ENCODE measurements at regions not wholly inside any gene's neighbourhood (a gene's known extent, or its start where the extent isn't known, plus 50 kb on each side); places are given as distances from the start of the nearest gene placed in this dataset.

- TF ChIP-seq SP2 (tag by site-specific recombination; IDR thresholded peaks at IDR 0.05), result 0 out of 2 replicates have a peak, but pooled peaks have one; percentile 9
- peak; percentile 62 for TF ChIP-seq SP3 (tag by site-specific recombination; IDR thresholded peaks at IDR 0.05)
- TF ChIP-seq ZNF394 (tag by site-specific recombination; IDR thresholded peaks at IDR 0.05; ENCODE audit: borderline replicate concordance), result no peak
- TF ChIP-seq ZNF776 (tag by site-specific recombination; IDR thresholded peaks at IDR 0.05; ENCODE audit: borderline replicate concordance), result no peak
- TF ChIP-seq ZBTB26 (tag by site-specific recombination; optimal IDR thresholded peaks at IDR 0.05), result no peak
- no peak for TF ChIP-seq ZNF24 (tag by site-specific recombination; IDR thresholded peaks at IDR 0.05)
- no peak for TF ChIP-seq ZNF830 (tag by site-specific recombination; IDR thresholded peaks at IDR 0.05; ENCODE audit: low read depth)
- TF ChIP-seq GLIS2 (tag by site-specific recombination; IDR thresholded peaks at IDR 0.05), result no peak
- no peak for TF ChIP-seq ZNF629 (tag by site-specific recombination; IDR thresholded peaks at IDR 0.05)
- TF ChIP-seq ZFHX2 (tag by site-specific recombination; conservative IDR thresholded peaks at IDR 0.05), result 0 out of 2 replicates have a peak, but pooled peaks have one; percentile 7
- Histone ChIP-seq H3K36me3 (ENCODE audit: control insufficient read depth in 2 of 2, insufficient read depth in 1 of 2, low read length in 2 of 2) (no peaks in the 10 kb centered on the region), H3K4me3 (ENCODE audit: low read depth, low read length) (no peak overlapping the region), H3K9me3 (ENCODE audit: control insufficient read depth, insufficient read depth, low read depth, low read length) (no peaks in the 10 kb centered on the region), H3K27ac (ENCODE audit: extremely low read depth, low read depth, low read length) (no peak overlapping the region), H3K4me1 (ENCODE audit: control insufficient read depth, insufficient read depth, low read length) (peaks cover 3% of the 10 kb centered on the region; the same call in 1 of the 2 replicates)
- ChIA-PET POLR2A (no interaction called here), CTCF (interaction anchor here (0.6 kb wide), 1 partner anchor 115 kb away, joined by 3 read pairs; no protein-coding TSS in a partner anchor)
Measured at GRCh38 chr6:165985806-165986299, 181.8 kb downstream of the TBXT start.

- Histone ChIP-seq H3K4me1 (ENCODE audit: control insufficient read depth, insufficient read depth, low read length) (peaks cover 3% of the 10 kb centered on the region; the same call in 1 of the 2 replicates), H3K27ac (ENCODE audit: extremely low read depth, low read depth, low read length) (no peak overlapping the region), H3K9me3 (ENCODE audit: control insufficient read depth, insufficient read depth, low read depth, low read length) (no peaks in the 10 kb centered on the region), H3K4me3 (ENCODE audit: low read depth, low read length) (no peak overlapping the region), H3K36me3 (ENCODE audit: control insufficient read depth in 2 of 2, insufficient read depth in 1 of 2, low read length in 2 of 2) (no peaks in the 10 kb centered on the region)
- POLR2A ChIA-PET, result no interaction called here
- CTCF ChIA-PET, result interaction anchor here (0.6 kb wide), 2 partner anchors 30 to 115 kb away, joined by 3 read pairs; no protein-coding TSS in a partner anchor
- no peak for TF ChIP-seq ZNF26 (tag by site-specific recombination; IDR thresholded peaks at IDR 0.05)
- TF ChIP-seq ZNF335 (tag by site-specific recombination; conservative IDR thresholded peaks at IDR 0.05), result 0 out of 2 replicates have a peak, but pooled peaks have one; percentile 34
Measured at GRCh38 chr6:165985281-165985805, 182.3 kb downstream of the TBXT start.

GRCh38 chr6:165984729-165985275 lies 182.8 kb downstream of the TBXT start:
- no peaks in the 10 kb centered on the region for H3K36me3 ChIP-seq (ENCODE audit: control insufficient read depth in 2 of 2, insufficient read depth in 1 of 2, low read length in 2 of 2)
- no peaks in the 10 kb centered on the region for H3K9me3 ChIP-seq (ENCODE audit: control insufficient read depth, insufficient read depth, low read depth, low read length)
- ChIA-PET CTCF (interaction anchor here (0.6 to 1.1 kb wide), 3 partner anchors 31 to 121 kb away, joined by 3 read pairs; no protein-coding TSS in a partner anchor), POLR2A (no interaction called here)
- no peak overlapping the region for H3K27ac ChIP-seq (ENCODE audit: extremely low read depth, low read depth, low read length)
- peaks cover 3% of the 10 kb centered on the region; the same call in 1 of the 2 replicates for H3K4me1 ChIP-seq (ENCODE audit: control insufficient read depth, insufficient read depth, low read length)
- no peak overlapping the region for H3K4me3 ChIP-seq (ENCODE audit: low read depth, low read length)
- no peak for TF ChIP-seq ZNF394 (tag by site-specific recombination; IDR thresholded peaks at IDR 0.05; ENCODE audit: borderline replicate concordance)
- no peak for TF ChIP-seq ZNF398 (tag by site-specific recombination; IDR thresholded peaks at IDR 0.05)
- TF ChIP-seq REST (tag by site-specific recombination; IDR thresholded peaks at IDR 0.05), result no peak
- TF ChIP-seq ZNF571 (tag by site-specific recombination; IDR thresholded peaks at IDR 0.05), result no peak
- TF ChIP-seq MZF1 (tag by site-specific recombination; IDR thresholded peaks at IDR 0.05; ENCODE audit: borderline replicate concordance), result no peak
- TF ChIP-seq PRDM1 (tag by site-specific recombination; IDR thresholded peaks at IDR 0.05), result no peak
- TF ChIP-seq ZNF37A (tag by site-specific recombination; IDR thresholded peaks at IDR 0.05), result no peak
- no peak for TF ChIP-seq EGR2 (tag by site-specific recombination; IDR thresholded peaks at IDR 0.05; ENCODE audit: low read depth)
- no peak for TF ChIP-seq ZNF777 (tag by site-specific recombination; IDR thresholded peaks at IDR 0.05; ENCODE audit: borderline replicate concordance)
- TF ChIP-seq YY1 (tag by site-specific recombination; IDR thresholded peaks at IDR 0.05), result no peak
- no peak for TF ChIP-seq OSR2 (tag by site-specific recombination; IDR thresholded peaks at IDR 0.05)
- no peak for TF ChIP-seq ZBTB17 (tag by site-specific recombination; IDR thresholded peaks at IDR 0.05)

All from HEK293 (cell line).